H1 (cell line): ENCODE measurements at regions not wholly inside any gene's neighbourhood (a gene's known extent, or its start where the extent isn't known, plus 50 kb on each side); places are given as distances from the start of the nearest gene placed in this dataset.

Source experiments
- CTCF ChIA-PET: fragments of 300-600 bp; sonication (Branson Sonifier 250); formaldehyde crosslinking; loops from one replicate; lab custom pipeline; 2021; ENCODE audit not compliant: partially characterized antibody; lab: Charles Lee
- POLR2A ChIA-PET: fragments of 300-600 bp; sonication (Branson Sonifier 250); formaldehyde crosslinking; loops from one replicate; lab custom pipeline; 2021; ENCODE audit warnings: inconsistent platforms; ENCODE audit not compliant: partially characterized antibody; lab: Charles Lee
- DNase-seq, 2 experiments: peaks; one replicate each; pipeline versions ENCODE4 v3.0.0 to v3.0.0-alpha.2; 2010 to 2022; ENCODE audit warnings: low spot score in 2 of 2, low read depth in 1 of 2, mixed read lengths in 1 of 2
- FAIRE-seq: peaks from 2 replicates; lab custom pipeline; 2011; peaks lifted over from hg19 to GRCh38; lab: Jason Lieb, UNC
- H2AFZ ChIP-seq: 2 replicates; pipeline ENCODE4 v1.8.1; 2012; ENCODE audit warnings: low read length, inconsistent platforms
- H2AK5ac ChIP-seq: 2 replicates; pipeline ENCODE4 v1.6.1; 2013; ENCODE audit warnings: low read depth, low read length
- H2BK120ac ChIP-seq: replicated peaks from 2 replicates; pipeline ENCODE3; 2013; ENCODE audit warnings: low read depth, low read length, inconsistent platforms
- H2BK12ac ChIP-seq: 2 replicates; pipeline ENCODE4 v1.6.1; 2013; ENCODE audit warnings: low read depth, low read length
- H2BK15ac ChIP-seq: 2 replicates; pipeline ENCODE4 v1.6.1; 2013; ENCODE audit warnings: low read length
- H2BK20ac ChIP-seq: 2 replicates; pipeline ENCODE4 v1.6.1; 2013; ENCODE audit warnings: low read length
- H2BK5ac ChIP-seq: 2 replicates; pipeline ENCODE4 v1.6.1; 2013; ENCODE audit warnings: low read depth, low read length
- H3K14ac ChIP-seq: 2 replicates; pipeline ENCODE4 v1.6.1; 2013; ENCODE audit warnings: inconsistent platforms; ENCODE audit not compliant: insufficient read length
- H3K18ac ChIP-seq: 2 replicates; pipeline ENCODE4 v1.6.1; 2013; ENCODE audit warnings: low read length; ENCODE audit errors: extremely low read depth
- H3K23ac ChIP-seq: 2 replicates; pipeline ENCODE4 v1.6.1; 2013; ENCODE audit warnings: inconsistent platforms; ENCODE audit not compliant: insufficient read length
- H3K23me2 ChIP-seq: 2 replicates; pipeline ENCODE4 v1.6.1; 2013; ENCODE audit warnings: low read depth, low read length
- H3K27ac ChIP-seq: 2 replicates; pipeline ENCODE4 v1.6.1; 2011; ENCODE audit warnings: low read depth, low read length, inconsistent platforms
- H3K27me3 ChIP-seq, 4 experiments: replicated peaks in 1 of 4; 1 replicate in 1 of 4; 2 replicates in 3 of 4; pipeline versions ENCODE4 v1.6.1 to v1.8.1; 2011 to 2013; ENCODE audit warnings: low read length in 3 of 4, mild to moderate bottlenecking in 3 of 4, inconsistent platforms in 2 of 4, mixed read lengths in 2 of 4, moderate library complexity in 1 of 4; ENCODE audit not compliant: control insufficient read depth in 3 of 4, insufficient read depth in 3 of 4; ENCODE audit errors: extremely low read depth in 1 of 4
- H3K36me3 ChIP-seq, 4 experiments: 2 replicates each; pipeline versions ENCODE4 v1.6.1 to v1.8.1; 2011 to 2013; ENCODE audit warnings: mild to moderate bottlenecking in 4 of 4, low read length in 3 of 4, moderate library complexity in 2 of 4, control low read depth in 1 of 4, inconsistent platforms in 1 of 4; ENCODE audit not compliant: insufficient read depth in 4 of 4, control insufficient read depth in 2 of 4
- H3K4ac ChIP-seq: replicated peaks from 2 replicates; pipeline ENCODE3; 2013; ENCODE audit warnings: low read length, low read depth, mixed read lengths, inconsistent platforms; ENCODE audit not compliant: insufficient read length
- H3K4me1 ChIP-seq, 4 experiments: replicated peaks in 1 of 4; 1 replicate in 1 of 4; 2 replicates in 3 of 4; pipeline versions ENCODE4 v1.6.1 to v1.8.1; 2011 to 2013; ENCODE audit warnings: low read length in 3 of 4, inconsistent platforms in 2 of 4, mixed read lengths in 1 of 4; ENCODE audit not compliant: insufficient read depth in 4 of 4, control insufficient read depth in 3 of 4
- H3K4me2 ChIP-seq, 2 experiments: 2 replicates each; pipeline versions ENCODE4 v1.6.1 to v1.8.1; 2011 to 2013; ENCODE audit warnings: low read depth in 2 of 2, low read length in 2 of 2, control low read depth in 1 of 2, inconsistent platforms in 1 of 2, mild to moderate bottlenecking in 1 of 2; ENCODE audit not compliant: insufficient read depth in 1 of 2
- H3K4me3 ChIP-seq, 4 experiments: fragments of 200-600, 300-600 bp in 1 of 4; sonication (generic), shearing (Covaris generic), sonication (Bioruptor Twin) in 1 of 4; 2 replicates each; pipeline versions ENCODE4 v1.5.1 to v1.8.1; 2011 to 2016; ENCODE audit warnings: low read length in 4 of 4, low read depth in 3 of 4, control low read depth in 2 of 4, inconsistent platforms in 2 of 4, mild to moderate bottlenecking in 2 of 4, mixed read lengths in 1 of 4, moderate library complexity in 1 of 4; ENCODE audit not compliant: insufficient read depth in 2 of 4; ENCODE audit errors: extremely low read depth in 1 of 4
- H3K56ac ChIP-seq: replicated peaks from 2 replicates; pipeline ENCODE3; 2013; ENCODE audit warnings: low read depth, mild to moderate bottlenecking, mixed read lengths, low read length, inconsistent platforms; ENCODE audit not compliant: insufficient read length
- H3K79me1 ChIP-seq: 2 replicates; pipeline ENCODE4 v1.6.1; 2013; ENCODE audit warnings: low read depth, low read length, control low read depth
- H3K79me2 ChIP-seq, 2 experiments: 2 replicates each; pipeline versions ENCODE4 v1.6.1 to v1.8.1; 2012 to 2013; ENCODE audit warnings: low read length in 2 of 2, mild to moderate bottlenecking in 2 of 2, inconsistent platforms in 1 of 2; ENCODE audit not compliant: insufficient read depth in 2 of 2, control insufficient read depth in 1 of 2
- H3K9ac ChIP-seq, 4 experiments: replicated peaks in 1 of 4; 1 replicate in 1 of 4; 2 replicates in 3 of 4; pipeline versions ENCODE4 v1.6.1 to v1.8.1; 2011 to 2013; ENCODE audit warnings: low read depth in 3 of 4, low read length in 3 of 4, control low read depth in 2 of 4, mild to moderate bottlenecking in 2 of 4, moderate library complexity in 2 of 4, inconsistent platforms in 1 of 4; ENCODE audit errors: extremely low read depth in 1 of 4
- H3K9me3 ChIP-seq, 2 experiments: 2 replicates each; pipeline versions ENCODE4 v1.6.1 to v1.8.1; 2012 to 2013; ENCODE audit warnings: mild to moderate bottlenecking in 2 of 2, moderate library complexity in 2 of 2, control low read depth in 1 of 2, inconsistent platforms in 1 of 2, low read depth in 1 of 2, low read length in 1 of 2, mixed read lengths in 1 of 2; ENCODE audit not compliant: insufficient read depth in 2 of 2
- H4K20me1 ChIP-seq, 2 experiments: replicated peaks in 1 of 2; 2 replicates each; pipeline versions ENCODE3 to v1.8.1; 2011 to 2013; ENCODE audit warnings: inconsistent platforms in 2 of 2, low read length in 2 of 2, mild to moderate bottlenecking in 1 of 2; ENCODE audit not compliant: insufficient read depth in 2 of 2, control insufficient read depth in 1 of 2
- H4K5ac ChIP-seq: 2 replicates; pipeline ENCODE4 v1.6.1; 2013; ENCODE audit warnings: low read length, low read depth, mixed read lengths, inconsistent platforms; ENCODE audit not compliant: insufficient read length
- H4K8ac ChIP-seq: 2 replicates; pipeline ENCODE4 v1.8.0; 2013; ENCODE audit warnings: mild to moderate bottlenecking, moderate library complexity, low read length, inconsistent platforms; ENCODE audit not compliant: insufficient read depth; ENCODE audit errors: extremely low read depth
- H4K91ac ChIP-seq: replicated peaks from 2 replicates; pipeline ENCODE3; 2013; ENCODE audit warnings: low read length, mixed read lengths, inconsistent platforms; ENCODE audit not compliant: insufficient read length
- CBX5 ChIP-seq: fragments of 300-800, 300-1000 bp; sonication (generic); IDR thresholded peaks from 2 replicates; pipeline ENCODE4 v1.7.1; 2016; ENCODE audit warnings: antibody characterized with exemption, low read length, low read depth
- CBX8 ChIP-seq: fragments of 300-800, 300-1000 bp; sonication (generic); IDR thresholded peaks from 2 replicates; pipeline ENCODE4 v1.7.1; 2016; ENCODE audit warnings: low read depth, low read length, borderline replicate concordance
- GABPA ChIP-seq: IDR thresholded peaks from 2 replicates; pipeline ENCODE4 v1.6.1; 2011; ENCODE audit warnings: mild to moderate bottlenecking, low read length, moderate library complexity, borderline replicate concordance; ENCODE audit not compliant: insufficient read depth
- JUN ChIP-seq: IDR thresholded peaks from 2 replicates; pipeline ENCODE4 v1.6.1; 2011; ENCODE audit warnings: low read depth, mild to moderate bottlenecking, improper control_type of control experiment, low read length
- KDM5A ChIP-seq: fragments of 200-600 bp; IDR thresholded peaks from 2 replicates; pipeline ENCODE4 v1.7.1; 2012; ENCODE audit warnings: mild to moderate bottlenecking, low read length, inconsistent platforms, mixed read lengths
- NRF1 ChIP-seq: IDR thresholded peaks from 2 replicates; pipeline ENCODE4 v1.6.1; 2011; ENCODE audit warnings: mild to moderate bottlenecking, low read depth, low read length, improper control_type of control experiment
- SRF ChIP-seq: IDR thresholded peaks from 2 replicates; pipeline ENCODE4 v1.6.1; 2011; ENCODE audit warnings: mild to moderate bottlenecking, low read depth, low read length, moderate library complexity
- SUZ12 ChIP-seq: fragments of 200-600 bp; sonication (generic); IDR thresholded peaks from 2 replicates; pipeline ENCODE4 v1.6.1; 2012; ENCODE audit warnings: mild to moderate bottlenecking, inconsistent platforms, low read length, moderate library complexity, mixed read lengths
- TCF12 ChIP-seq: IDR thresholded peaks from 2 replicates; pipeline ENCODE4 v1.6.1; 2011; ENCODE audit warnings: low read depth, mild to moderate bottlenecking, low read length
- YY1 ChIP-seq: IDR thresholded peaks from 2 replicates; pipeline ENCODE4 v1.6.1; 2011; ENCODE audit warnings: low read depth, mild to moderate bottlenecking, low read length

- H2BK12ac ChIP-seq = no peak overlapping the region
- no peak overlapping the region for H4K91ac ChIP-seq
- no peaks in the 10 kb centered on the region for H3K36me3 ChIP-seq
- H3K27ac ChIP-seq = no peak overlapping the region
- no peak overlapping the region for H3K14ac ChIP-seq
- H3K4me3 ChIP-seq = no peak overlapping the region
- H3K9me3 ChIP-seq = no peaks in the 10 kb centered on the region
- no peak overlapping the region for H4K5ac ChIP-seq
- H2BK120ac ChIP-seq = no peak overlapping the region
- no peak overlapping the region for H2BK5ac ChIP-seq
- no peaks in the 10 kb centered on the region for H3K79me1 ChIP-seq
- H3K9ac ChIP-seq = no peak overlapping the region
- no peak overlapping the region for H3K56ac ChIP-seq
- no peak overlapping the region for H2BK15ac ChIP-seq
- H3K4ac ChIP-seq = no peak overlapping the region
- no peak overlapping the region for H3K23ac ChIP-seq
- no peak overlapping the region for H4K8ac ChIP-seq
- no peaks in the 10 kb centered on the region for H3K27me3 ChIP-seq
- ChIA-PET POLR2A (no interaction called here), CTCF (interaction anchor here (0.9 to 3.7 kb wide), 7 partner anchors 17 to 107 kb away, joined by 3 to 11 read pairs (median 4); no protein-coding TSS in a partner anchor)
- no peaks in the 10 kb centered on the region for H4K20me1 ChIP-seq
- no peak overlapping the region for H2AFZ ChIP-seq
- H2BK20ac ChIP-seq = no peak overlapping the region
- H3K23me2 ChIP-seq = no peaks in the 10 kb centered on the region
- H2AK5ac ChIP-seq = no peak overlapping the region
- no peaks in the 10 kb centered on the region for H3K4me1 ChIP-seq
- H3K4me2 ChIP-seq = no peak overlapping the region
- no peak for DNase-seq
- FAIRE-seq = no peak
- no peak overlapping the region for H3K18ac ChIP-seq
- no peaks in the 10 kb centered on the region for H3K79me2 ChIP-seq
- TF ChIP-seq SUZ12 (no peak), SRF (no peak), GABPA (no peak), TCF12 (no peak), CBX5 (no peak), NRF1 (no peak), JUN (no peak), KDM5A (no peak), CBX8 (no peak), YY1 (no peak)
These were observed 151.6 kb upstream of the PRSS58 start for GRCh38 chr7:142409471-142409870.
